Hindlimb muscle (tissue), 1 donor: ENCODE measurements at regions not wholly inside any gene's neighbourhood (a gene's known extent, or its start where the extent isn't known, plus 50 kb on each side); places are given as distances from the start of the nearest gene placed in this dataset.
"Not testable (repeated sequence)": the region's sequence is repeated elsewhere in the genome, so short reads cannot be mapped to it uniquely, and the experiment has no call there.

Experiments
- DNase-seq: peaks from one replicate; pipeline ENCODE4 v3.0.0-alpha.2; 2013

DNA sequence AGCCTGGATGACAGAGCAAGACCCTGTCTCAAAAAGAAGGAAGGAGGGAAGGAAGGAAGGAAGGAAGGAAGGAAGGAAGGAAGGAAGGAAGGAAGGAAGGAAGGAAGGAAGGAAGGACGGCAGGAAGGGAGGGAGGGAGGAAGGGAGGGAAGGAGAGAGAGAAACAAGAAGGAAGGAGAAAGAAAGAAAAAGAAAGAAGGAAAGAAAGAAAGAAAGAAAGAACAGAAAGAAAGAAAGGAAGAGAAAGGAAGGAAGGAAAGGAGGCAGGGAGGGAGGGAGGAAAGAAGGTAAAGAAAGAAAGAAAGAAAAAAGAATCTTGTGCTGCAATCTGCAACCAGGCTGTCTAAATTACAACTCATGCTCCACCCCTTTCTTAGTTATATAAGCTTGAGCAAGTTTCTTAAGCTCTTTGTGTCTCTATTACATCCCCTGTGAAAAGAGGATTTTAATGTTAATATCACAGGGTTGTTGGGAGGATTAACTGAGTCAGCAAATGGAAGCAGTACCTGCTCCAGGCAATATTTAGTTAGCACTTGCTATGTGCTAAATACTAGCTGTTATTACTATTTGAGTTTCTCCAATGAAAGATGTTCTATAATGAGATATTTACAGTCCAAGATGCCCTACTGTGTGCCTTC, 917.9 kb upstream of the AUTS2 start:
- no peak for DNase-seq

DNA sequence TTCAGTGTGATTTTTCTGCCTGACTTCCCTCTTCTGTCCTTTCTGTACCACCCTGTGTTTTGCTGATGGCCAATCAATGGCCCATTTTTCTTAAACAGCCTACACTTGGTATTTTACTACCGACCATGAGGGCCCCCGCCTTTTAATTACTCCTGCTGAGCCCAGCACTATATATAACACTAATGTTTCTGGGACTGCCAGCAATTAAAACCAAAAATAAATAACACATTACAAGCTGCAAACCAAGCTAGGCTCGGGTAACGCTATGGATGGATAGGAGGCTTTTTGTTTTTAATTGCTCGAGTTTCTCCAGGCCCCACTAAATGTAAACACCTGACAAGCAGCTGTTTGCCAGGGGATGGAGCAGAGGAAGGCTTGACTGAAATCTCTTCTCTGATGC, 915.4 kb upstream of the AUTS2 start:
- no peak for DNase-seq

DNA sequence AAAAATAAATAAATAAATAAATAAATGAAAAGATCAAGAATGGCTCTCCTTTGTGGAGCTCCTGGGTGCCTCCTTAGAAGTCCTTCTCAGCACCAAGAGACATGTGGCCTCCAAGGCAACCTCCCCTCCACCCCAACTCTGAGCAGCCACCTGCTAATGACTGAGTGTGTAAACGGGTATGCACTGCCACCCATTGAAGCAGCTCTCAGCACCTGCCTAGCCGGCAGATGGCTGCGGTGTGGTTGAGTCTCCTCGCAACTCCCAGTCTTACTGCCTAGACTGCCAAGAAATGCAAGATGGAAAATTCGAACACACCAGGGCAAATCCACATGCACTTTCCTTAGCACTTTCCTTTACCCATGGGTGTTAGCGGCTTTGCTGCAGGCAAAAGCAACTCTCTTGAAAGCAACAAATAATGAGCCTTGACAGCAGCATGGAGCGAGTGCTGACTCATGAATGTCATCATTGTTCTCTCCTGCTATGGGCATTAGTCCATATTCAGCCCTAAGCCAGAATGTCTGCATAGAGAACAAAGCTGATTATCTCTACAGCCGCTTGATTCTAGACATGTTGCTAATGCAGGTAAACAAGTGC, 913.9 kb upstream of the AUTS2 start:
- DNase-seq: no peak

DNA sequence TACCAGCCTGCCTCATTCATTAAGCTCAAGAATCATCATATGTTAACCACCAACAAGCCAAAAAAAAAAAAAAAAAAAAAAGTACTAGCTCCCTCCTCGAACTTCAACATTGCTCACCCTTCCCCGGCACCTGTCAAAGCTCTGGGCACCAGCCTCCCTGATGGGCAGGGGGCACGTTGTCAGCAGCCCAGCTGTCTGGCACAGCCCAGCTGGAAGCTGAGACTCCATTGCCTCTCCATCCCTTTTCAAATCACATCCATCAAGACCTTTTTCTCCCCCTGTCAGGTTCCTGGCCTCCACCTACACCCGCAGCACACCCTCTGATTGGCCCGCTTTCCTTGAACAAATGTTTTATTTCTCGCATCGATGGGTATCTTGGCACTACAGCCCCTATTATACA, 913.3 kb upstream of the AUTS2 start:
- DNase-seq: no peak

DNA sequence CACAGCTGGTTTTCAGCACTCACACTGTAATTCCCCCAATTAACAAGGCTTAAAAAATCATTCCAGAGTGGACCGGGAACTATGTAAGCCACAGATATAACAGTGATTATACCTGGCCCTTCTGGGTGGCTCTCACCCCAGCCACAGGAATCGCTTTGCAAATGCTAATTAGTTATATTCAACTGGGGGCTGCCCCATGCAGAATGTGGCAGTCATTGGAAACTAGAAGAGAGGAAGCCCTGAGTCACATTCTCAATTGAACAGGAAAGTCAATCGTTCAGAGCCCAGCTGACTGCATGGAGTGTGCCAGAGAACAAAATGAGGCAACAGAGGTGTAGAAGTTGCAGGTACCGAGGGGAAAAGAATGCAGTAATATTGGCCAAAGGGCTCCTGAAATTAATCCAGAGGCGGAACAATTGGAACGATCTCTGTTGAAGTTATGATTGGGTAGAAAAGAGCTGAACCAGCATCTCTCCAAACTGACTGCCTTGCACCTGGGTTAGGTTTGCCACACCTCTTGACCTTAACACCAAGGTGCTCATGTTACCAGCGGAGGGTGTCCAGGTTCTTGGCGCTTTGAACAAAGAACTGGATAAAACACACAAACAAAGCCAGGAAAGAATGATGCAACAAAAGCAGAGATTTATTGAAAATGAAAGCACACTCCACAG, 909.7 kb upstream of the AUTS2 start:
- DNase-seq: no peak

DNA sequence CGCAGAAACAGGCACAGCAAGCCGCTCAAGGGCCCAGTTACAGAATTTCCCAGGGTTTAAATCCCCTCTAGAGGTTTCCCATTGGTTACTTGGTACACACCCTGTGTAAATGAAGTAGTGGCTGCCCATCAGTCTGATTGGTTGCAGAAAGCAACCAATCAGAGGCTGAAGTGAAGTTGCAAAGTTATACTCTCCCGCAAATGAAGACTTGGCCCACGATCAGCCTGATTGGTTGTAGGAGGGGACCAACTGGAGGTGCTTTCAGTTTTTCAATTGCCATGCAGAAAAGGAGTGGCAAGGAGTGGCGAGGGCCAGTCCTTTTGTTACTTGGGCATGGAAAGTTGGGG, 909.2 kb upstream of the AUTS2 start:
- DNase-seq: no peak

DNA sequence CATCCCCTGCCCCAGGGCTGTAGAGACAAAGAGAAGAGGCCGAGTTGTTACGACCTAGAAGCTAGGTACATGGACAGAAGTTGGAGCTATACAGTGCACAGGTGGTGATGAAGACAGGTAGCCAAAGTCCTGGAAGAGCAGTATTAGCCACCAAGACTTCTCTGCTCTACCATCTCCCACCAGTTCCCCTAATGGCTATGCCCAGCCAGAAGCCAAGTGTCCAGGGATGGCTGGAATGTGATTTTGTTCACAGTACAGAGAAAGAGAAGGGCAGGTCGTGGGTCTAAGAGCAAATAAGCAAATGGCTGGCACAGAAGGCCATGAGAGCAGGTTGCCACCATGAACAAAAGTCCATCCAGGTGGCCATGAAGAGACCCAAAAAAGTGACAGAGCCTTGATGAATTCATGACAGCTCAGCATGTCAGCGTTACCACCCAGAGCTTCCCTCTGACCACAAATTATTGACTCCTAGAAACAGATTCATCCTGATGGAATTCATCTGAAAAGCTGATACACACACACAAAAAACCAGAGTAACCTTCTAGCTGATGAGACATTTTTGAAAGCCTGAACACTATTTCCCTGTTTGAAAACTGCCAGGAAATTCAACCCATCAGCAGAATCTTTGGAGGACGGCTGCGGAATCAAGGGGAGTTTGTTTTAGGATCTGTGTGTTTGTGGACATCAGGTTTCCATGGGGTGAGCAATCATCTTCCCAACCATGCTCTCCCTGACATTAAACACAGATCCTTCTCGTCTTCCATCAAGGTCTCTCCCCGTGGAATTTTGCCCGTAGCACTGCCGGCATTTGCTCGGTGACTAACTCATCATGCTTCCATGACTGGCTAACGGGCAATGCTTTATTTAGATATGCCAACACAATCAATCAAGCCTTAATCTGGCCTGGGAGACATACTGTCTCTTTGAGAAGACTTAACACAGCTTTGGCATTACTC, 906.7 kb upstream of the AUTS2 start:
- no peak for DNase-seq

DNA sequence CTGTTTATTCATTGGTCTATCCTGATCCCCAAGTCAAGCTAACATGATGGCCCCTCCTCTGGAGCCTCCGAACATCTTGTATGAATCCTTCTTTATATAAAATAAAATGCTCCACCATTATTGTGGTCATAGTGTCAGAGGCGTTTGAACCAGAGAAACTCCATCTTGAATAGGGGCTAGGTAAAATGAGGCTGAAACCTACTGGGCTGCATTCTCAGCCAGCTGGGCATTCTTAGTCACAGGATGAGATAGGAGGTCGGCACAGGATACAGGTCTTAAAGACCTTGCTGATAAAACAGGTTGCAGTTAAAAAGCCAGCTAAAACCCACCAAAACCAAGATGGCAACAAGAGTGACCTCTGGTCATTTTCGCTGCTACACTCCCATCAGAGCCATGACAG, 905.8 kb upstream of the AUTS2 start:
- no peak for DNase-seq

DNA sequence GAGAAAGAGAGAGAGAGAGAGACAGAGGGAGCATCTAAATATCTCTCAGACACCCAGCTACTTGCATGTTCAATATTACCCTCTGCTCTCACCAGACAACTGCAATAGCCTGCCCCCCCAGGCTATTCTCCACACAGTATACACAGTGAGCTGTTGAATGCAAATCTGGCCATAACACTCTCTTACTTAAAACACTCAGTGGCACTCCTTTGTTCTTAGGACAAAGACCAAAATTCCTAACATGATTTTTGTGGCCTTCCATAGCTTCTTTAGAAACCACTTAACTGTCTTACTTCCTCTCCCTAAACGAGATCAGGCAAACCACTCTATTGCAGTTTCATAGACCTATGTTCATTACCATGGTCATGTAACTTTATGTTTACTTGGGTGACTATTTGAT, 903.6 kb upstream of the AUTS2 start:
- DNase-seq: no peak

DNA sequence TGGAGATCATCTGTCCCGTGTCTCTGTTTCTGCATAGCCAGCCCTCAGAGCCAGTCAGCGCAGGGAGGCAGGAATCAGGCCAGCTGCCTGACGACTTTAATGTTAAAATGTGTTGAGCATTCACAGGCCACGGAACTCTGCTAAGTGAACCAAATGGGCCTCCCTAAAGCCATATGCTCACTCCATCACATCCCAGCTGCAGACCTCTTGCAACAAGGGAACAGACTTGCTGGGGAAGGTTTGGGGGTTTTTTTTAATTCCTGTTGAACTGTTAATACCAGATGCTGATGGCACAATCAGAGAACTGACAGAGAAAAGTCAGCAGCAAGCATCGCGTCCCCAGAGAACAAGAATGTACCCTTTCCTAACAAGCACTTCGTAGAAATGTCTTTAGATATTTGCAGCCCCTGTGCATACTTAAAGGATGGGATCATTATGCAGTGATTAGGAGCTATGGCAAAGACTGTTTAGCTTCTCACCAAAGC, 900.4 kb upstream of the AUTS2 start:
- peak; percentile 38 for DNase-seq

DNA sequence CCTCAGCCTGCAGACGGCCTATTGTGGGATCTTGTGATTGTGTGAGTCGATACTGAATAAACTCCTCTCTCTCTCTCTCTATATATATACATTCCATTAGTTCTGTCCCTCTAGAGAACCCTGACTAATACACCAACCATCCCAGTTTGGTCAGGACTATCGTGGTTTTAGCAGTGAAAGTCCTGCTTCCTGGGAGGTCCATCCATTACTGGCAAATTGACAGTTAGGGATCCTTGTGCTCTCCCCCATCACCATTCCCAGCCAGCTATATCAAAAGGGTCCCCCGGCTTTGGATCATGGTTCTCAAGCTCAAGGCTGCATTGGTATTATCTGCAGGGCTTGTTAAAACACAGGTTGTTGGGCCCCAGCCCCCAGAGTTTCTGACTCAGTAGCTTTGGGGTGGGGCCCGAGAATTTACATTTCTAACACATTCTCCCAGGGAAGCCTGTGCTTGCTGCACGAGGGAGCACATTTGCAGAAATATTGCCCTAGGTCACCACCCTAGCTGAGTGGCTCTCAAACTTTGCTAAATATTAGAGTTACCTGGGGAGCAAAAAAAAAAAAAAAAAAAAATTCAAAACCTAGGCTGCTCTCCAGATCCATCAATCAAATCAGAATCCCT, 899.1 kb upstream of the AUTS2 start:
- DNase-seq: no peak

DNA sequence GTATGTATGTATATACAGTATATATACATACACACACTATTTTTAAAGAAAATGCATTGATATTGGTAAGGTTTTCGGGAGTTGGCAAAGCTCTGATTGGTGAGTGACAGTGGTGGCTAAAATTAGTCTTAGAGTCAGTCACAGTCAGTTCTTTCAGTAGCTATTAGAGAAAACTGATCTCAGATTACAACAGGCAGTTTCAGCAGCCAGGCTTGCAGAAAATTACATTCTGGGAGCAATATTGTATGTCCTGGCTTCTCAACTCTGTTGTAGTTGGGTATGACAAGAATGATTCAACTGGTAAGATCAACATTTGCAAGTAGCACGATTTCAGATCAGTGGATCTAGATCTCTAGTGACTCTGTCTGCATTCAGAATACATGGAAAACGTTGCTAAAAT, 897.9 kb upstream of the AUTS2 start:
- DNase-seq: no peak

DNA sequence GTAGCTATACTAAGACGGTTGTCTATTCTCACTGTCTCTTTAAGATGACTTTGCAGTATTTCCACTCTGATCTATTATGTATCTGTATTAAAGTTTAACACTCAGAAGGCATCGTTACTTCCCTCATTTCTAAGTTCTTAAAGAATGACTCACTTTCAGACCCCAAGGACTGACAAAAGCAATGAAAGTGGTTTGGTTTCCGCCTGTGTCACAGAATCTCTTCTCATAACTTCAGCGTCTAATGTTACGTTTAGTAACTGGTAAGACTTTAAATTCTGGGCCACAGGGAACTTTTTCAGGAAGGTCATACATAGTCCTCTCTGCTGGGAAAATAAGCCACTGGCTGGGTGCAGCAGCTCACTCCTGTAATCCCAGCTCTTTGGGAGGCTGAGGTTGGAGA, 892.0 kb upstream of the AUTS2 start:
- no peak for DNase-seq

DNA sequence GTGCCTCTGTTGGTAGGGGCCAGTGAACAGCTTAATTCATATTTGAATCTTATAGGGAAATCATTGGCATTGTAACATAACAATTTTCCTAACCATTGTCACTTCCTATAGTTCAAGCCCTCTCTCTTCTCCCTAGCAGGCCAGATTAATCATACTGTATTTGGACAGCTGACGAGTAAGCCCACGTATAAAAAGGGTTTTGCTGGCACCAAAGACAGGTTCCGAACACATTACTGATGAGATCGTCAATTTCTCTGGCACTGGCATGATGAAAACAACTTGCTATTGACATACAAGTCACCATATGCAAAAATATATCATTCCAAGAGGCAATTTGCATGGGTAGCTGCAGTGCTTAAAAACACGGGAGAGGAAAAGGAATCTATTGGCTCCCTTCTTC, 891.1 kb upstream of the AUTS2 start:
- DNase-seq: no peak

DNA sequence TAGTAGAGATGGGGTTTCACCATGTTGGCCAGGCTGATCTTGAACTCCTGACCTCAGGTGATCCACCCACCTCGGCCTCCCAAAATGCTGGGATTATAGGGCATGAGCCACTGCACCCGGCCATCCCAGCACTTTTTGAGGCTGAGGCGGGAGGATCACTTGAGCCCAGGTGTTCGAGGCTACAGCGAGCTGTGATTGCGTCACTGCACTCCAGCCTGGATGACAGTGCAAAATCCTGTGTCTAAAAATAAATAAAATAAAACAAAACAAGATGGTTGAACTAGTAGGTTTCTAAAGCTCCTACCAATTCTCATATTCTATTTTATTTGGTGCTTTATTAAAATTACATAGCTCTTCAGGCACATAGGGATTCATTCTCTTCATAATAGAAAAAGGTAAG, 890.3 kb upstream of the AUTS2 start:
- no peak for DNase-seq

DNA sequence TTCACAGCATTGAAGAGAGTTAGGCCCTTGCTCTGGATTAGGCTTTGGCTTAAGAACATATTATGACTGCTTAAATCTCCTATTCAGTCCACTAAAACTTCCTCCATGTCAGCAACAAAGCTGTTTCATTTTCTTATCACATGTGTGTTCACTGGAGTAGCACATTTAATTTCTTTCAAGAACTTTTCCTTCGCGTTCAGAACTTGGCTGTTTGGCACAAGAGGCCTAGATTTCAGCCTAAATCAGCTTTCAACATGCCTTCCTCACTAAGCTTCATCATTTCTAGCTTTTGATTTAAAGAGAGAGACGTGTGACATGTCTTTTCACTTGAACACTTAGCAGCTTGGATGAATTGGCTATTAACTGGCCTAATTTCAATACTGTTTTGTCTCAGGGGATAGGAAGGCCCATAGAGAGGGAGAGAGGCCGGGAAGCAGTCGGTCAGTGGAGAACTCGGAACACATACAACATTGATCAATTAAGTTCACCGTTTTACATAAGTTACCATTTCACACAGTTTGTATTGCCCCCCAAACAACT, 885.2 kb upstream of the AUTS2 start:
- no peak for DNase-seq

DNA sequence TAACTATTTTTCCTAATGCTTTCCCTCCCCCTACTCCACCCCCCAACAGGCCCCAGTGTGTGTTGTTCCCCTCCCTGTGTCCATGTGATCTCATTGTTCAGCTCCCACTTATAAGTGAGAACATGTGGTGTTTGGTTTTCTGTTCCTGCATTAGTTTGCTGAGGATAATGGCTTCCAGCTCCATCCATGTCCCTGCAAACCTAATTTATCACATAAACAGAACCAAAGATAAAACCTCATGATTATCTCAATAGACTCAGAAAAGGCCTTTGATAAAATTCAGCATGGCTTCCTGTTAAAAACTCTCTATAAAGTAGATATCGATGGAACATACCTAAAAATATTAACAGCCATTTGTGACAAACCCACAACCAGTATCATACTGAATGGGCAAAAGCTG, 884.1 kb upstream of the AUTS2 start:
- DNase-seq: not testable (repeated sequence)

DNA sequence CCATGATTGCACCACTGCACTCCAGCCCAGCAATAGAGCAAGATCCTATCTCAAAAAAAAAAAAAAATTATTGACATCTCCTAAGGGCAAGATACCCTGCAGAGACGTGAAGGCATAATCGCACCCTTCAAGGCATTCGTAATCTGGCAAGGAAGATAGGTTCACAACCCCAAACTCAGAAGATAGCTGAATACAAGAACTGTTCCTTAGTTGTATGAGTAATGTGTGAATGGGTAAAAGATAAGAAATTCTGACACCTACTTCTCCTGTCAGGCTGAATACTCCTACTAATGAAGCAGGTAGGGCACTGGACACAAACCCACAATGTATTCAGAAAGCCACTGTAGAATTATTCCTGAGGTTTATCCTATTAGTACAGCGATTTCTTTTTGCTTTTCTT, 882.4 kb upstream of the AUTS2 start:
- DNase-seq: no peak

DNA sequence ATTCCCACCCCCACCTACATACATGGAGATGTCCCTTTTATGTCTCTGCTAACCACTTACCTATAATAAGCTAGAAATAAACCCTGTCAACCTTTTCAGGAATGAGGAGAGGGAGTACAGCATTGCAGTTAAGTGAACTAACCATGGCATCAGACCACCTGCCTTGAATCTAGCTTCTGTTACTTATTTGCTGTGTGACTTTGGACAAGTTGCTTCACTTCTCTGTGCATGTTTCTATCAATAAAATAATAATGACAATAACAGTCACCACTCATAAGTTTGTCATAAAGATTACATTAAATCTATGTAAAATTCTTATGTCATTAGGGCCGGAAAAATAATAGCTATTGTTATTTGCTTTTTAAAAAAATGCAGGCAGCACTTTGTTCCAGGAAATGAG, 881.1 kb upstream of the AUTS2 start:
- DNase-seq: no peak

DNA sequence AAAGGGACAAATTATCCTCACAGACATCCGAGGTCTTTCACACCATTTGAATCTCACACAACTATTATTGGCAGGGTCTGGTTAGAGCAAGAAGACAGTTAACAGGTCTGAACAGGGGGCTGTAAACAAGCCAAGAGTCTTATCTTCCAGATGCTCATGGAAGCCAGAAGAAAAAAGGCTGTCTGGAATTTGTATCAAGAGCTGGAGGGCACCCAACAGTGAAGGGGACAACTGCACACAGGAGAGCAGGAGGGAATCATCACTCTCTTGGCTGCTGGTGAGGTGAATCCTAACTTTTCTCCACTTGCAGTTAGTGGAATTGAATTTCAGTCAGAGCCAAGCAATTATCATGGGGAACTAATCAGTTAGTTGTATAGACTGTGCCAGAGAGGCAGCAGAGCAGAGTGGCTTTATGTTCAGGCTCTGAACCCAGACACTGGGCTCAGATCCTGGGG, 880.2 kb upstream of the AUTS2 start:
- peak; percentile 23 for DNase-seq

DNA sequence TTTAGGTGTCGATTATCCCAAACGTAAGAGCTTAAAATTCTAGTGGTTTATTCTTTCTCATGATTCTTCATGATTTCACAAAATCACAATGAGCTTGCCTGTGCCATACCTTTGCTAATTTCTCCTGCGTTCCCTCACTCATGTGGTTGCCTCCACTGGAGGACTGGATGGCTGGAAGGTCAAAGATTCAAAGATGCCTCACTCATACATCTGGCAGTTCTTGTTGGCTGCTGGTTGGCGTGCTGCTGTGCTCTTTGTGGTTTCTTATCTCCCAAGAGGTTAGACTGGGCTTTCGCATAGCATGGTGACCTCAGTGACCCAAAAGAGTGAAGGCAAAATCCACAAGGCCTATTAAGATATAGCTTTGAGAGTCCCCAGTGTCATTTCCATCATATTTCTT, 877.6 kb upstream of the AUTS2 start:
- no peak for DNase-seq

DNA sequence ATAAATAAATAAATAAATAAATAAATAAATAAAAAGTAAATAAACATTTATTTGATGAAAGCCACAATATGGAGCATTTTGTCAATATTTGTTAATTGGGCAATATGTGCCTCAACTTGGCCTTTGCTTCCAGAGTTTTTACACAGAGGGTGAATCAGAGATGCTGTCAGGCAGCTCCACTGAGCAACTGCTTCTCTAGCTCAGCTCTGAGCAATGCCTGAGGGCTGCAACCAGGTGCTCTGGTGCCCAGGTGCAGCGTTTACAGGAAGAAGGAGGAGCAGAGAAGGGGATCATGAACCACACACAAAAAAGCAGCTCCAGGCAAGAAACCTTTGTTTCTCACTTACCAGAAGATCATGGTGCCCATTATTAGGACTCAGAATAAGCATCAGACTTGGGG, 876.2 kb upstream of the AUTS2 start:
- DNase-seq: no peak
